ENCODE measurements at regions not wholly inside any gene's neighbourhood (a gene's known extent, or its start where the extent isn't known, plus 50 kb on each side); places are given as distances from the start of the nearest gene placed in this dataset.
"Not testable (repeated sequence)": the region's sequence is repeated elsewhere in the genome, so short reads cannot be mapped to it uniquely, and the experiment has no call there.

DNA sequence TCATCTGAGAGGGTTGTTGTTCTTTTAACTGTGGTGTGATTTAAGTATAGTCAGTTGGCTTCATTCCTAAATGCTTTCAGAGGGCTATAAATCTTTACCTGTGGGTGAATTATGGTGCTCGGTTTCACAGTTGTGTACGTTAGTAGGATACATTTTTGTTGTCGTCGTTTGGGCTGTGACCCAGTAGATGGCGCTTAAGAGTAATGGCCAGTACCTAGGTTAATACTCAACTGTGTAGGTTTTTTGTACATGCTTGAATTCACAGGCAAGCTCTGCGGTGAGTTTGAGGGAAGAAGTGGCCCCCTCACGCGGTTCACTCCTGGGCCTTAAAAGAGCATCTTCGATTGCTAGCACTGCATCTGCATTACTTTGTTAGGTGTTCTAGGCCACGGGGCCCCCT lies 571.7 kb upstream of the TGIF2LX start:
- peak; percentile 0 for DNase-seq

DNA sequence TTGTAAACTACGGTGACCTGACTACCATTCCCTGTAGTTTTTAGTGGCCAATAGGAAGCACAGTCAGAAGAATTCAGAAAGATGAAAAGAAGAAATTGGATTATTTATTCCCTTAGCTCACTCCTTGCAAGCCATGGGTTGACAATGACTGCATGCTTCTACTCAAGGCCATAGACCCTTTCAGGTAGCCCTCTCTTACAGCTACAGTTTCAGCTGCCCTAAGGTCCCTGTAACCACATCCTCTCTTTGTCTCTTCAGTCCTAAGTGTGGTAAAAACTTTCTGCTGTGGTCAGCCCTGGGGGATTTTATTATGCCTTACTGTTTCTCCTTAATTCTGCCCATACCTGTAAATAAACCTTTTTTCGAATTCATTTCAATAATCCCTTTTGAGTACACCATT lies 551.8 kb upstream of the TGIF2LX start:
- not testable (repeated sequence) for DNase-seq

DNA sequence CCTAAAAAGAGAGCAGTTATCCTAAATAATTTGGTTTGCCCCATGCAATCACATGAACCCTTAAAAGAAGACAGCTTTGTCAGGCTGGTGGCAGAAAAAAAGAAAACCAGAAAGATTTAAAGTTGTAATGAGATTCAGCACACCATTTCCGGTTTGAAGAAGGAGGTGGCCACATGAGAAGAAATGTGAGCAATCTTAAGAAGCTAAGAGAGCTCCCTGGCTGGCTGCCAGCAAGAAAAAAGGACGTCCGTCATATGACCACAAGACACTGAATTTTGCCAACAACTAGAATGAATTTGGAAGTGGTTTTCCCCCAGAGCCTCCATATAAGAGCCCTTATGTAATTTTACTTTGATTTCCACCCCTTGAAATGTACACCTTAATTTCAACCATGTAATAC lies 528.7 kb upstream of the TGIF2LX start:
- not testable (repeated sequence) for DNase-seq

GRCh38 chrX:89402818-89403217 lies 518.9 kb upstream of the TGIF2LX start:
- not testable (repeated sequence) for DNase-seq

DNA sequence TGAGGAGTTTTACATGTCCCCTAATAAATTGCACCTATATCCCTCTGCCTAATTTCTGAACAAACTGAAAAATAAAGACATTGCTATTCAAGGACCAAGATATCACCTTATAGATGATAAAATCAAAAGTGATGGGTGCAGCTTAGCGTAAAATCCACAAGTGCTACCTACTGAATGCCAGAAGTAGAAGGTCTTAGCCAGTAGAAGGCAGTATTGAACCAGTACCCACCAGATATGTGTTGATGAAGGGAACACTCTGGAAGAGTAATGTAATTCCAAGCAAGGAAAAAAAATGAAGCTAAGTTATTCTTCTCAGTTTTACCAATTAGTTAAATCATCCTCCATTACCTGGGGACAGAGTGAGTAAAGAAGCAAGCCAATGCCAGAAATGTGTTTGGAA lies 516.6 kb upstream of the TGIF2LX start:
- not testable (repeated sequence) for DNase-seq

- DNase-seq, result not testable (repeated sequence)
Measured at GRCh38 chrX:89416930-89417329, 504.8 kb upstream of the TGIF2LX start.

GRCh38 chrX:89432652-89433231 lies 489.0 kb upstream of the TGIF2LX start:
- not testable (repeated sequence) for DNase-seq

All from muscle of arm (tissue), 1 donor.